ENCODE measurements at regions not wholly inside any gene's neighbourhood (a gene's known extent, or its start where the extent isn't known, plus 50 kb on each side); places are given as distances from the start of the nearest gene placed in this dataset.

DNA sequence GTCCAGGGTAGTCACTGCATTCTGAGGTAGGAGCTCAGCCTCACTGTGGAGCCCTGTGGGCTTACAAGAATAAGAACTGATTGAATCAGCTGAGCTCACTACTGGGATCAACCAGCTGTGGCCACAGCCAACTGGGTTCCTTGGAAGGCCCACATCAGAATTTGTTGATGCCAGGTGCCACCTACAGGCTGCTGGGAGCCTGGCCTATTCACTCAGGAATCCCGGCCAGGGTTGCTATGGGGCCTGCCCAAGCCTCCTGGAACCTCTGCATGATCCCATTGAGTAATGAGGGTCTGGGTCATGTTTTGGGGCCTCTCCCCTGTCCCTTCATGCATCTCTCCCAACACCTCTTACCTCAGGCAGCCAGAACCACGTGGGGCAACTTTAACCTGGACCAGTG lies 53.9 kb upstream of the KIAA1210 start:
- H3K27ac ChIP-seq (ENCODE audit: low read length) = no peak overlapping the region
- no peak for TF ChIP-seq EZH2 (IDR thresholded peaks at IDR 0.05; ENCODE audit: low read length, unreplicated experiment)
- no peak for TF ChIP-seq EZH2phosphoT487 (IDR thresholded peaks at IDR 0.05; ENCODE audit: borderline replicate concordance, low read length)
- TF ChIP-seq, protein P1, sequence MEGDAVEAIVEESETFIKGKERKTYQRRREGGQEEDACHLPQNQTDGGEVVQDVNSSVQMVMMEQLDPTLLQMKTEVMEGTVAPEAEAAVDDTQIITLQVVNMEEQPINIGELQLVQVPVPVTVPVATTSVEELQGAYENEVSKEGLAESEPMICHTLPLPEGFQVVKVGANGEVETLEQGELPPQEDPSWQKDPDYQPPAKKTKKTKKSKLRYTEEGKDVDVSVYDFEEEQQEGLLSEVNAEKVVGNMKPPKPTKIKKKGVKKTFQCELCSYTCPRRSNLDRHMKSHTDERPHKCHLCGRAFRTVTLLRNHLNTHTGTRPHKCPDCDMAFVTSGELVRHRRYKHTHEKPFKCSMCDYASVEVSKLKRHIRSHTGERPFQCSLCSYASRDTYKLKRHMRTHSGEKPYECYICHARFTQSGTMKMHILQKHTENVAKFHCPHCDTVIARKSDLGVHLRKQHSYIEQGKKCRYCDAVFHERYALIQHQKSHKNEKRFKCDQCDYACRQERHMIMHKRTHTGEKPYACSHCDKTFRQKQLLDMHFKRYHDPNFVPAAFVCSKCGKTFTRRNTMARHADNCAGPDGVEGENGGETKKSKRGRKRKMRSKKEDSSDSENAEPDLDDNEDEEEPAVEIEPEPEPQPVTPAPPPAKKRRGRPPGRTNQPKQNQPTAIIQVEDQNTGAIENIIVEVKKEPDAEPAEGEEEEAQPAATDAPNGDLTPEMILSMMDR (conservative IDR thresholded peaks at IDR 0.05; ENCODE audit: low read depth, low read length) = peak; percentile 75
- ATAC-seq (peak; percentile 97), DNase-seq (peak; percentile 70)
- ChIA-PET CTCF (interaction anchor here (1.0 kb wide), 1 partner anchor 106 kb away, joined by 7 read pairs; no protein-coding TSS in a partner anchor), POLR2A (ENCODE audit: unreplicated experiment) (no interaction called here)
- no peak overlapping the region for H3K4me2 ChIP-seq (ENCODE audit: low read length)
- H4K20me1 ChIP-seq (ENCODE audit: low read length) = no peaks in the 10 kb centered on the region
- H3K36me3 ChIP-seq (ENCODE audit: low read depth, low read length) = no peaks in the 10 kb centered on the region
- H3F3A ChIP-seq (ENCODE audit: low read length, unreplicated experiment) = no peaks in the 10 kb centered on the region
- H3K9me3 ChIP-seq (ENCODE audit: low read length) = no peaks in the 10 kb centered on the region
- no peaks in the 10 kb centered on the region for H3K9me2 ChIP-seq (replicated peaks; ENCODE audit: low read length)
- no TSS peak for BruUV-seq (replicated peaks)
- no peak overlapping the region for H3K4me3 ChIP-seq (ENCODE audit: low read length)
- no peaks in the 10 kb centered on the region for H3K79me2 ChIP-seq (ENCODE audit: low read length)
- no peak overlapping the region for H3K9ac ChIP-seq (ENCODE audit: low read length)
- intact Hi-C loops (cut with micrococcal nuclease) = loop anchor here (2.0 kb wide), 1 partner anchor 37 kb away; no protein-coding TSS in a partner anchor
- no peaks in the 10 kb centered on the region for H3K27me3 ChIP-seq (ENCODE audit: low read length)
- H2AFZ ChIP-seq (ENCODE audit: low read length) = no peak overlapping the region
- no peaks in the 10 kb centered on the region for H3K4me1 ChIP-seq (ENCODE audit: insufficient read depth, low read length)

DNA sequence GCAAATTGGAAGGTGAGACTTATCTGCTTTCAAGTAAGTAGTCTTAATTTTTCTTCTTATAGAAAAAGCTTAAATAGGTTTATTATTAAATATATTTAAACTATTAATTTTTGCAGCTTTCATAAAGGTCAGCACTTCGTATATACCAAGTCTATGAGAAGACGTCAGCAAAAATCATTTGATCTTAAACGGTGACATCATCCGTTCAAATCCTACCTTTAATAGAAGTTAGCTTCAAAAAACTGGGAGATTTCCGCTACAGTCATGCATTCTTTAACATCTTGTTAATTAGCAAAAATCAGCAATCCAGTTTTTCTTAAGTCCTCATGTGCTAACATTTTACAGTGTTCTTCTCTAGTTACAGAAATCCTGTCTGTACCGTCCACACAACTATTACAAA lies 49.9 kb upstream of the PGRMC1 start:
- no peak overlapping the region for H3K4me2 ChIP-seq (ENCODE audit: low read length)
- H3K27me3 ChIP-seq (ENCODE audit: low read length) = no peaks in the 10 kb centered on the region
- no peaks in the 10 kb centered on the region for H3K4me1 ChIP-seq (ENCODE audit: insufficient read depth, low read length)
- no peaks in the 10 kb centered on the region for H3K9me3 ChIP-seq (ENCODE audit: low read length)
- ATAC-seq (no peak), DNase-seq (no peak)
- TF ChIP-seq, protein P1 (conservative IDR thresholded peaks at IDR 0.05; ENCODE audit: low read depth, low read length) = no peak
- no peak for TF ChIP-seq EZH2 (IDR thresholded peaks at IDR 0.05; ENCODE audit: low read length, unreplicated experiment)
- TF ChIP-seq EZH2phosphoT487 (IDR thresholded peaks at IDR 0.05; ENCODE audit: borderline replicate concordance, low read length) = no peak
- H3F3A ChIP-seq (ENCODE audit: low read length, unreplicated experiment) = no peaks in the 10 kb centered on the region
- ChIA-PET CTCF (no interaction called here), POLR2A (ENCODE audit: unreplicated experiment) (no interaction called here)
- H4K20me1 ChIP-seq (ENCODE audit: low read length) = no peaks in the 10 kb centered on the region
- H3K9me2 ChIP-seq (replicated peaks; ENCODE audit: low read length) = no peaks in the 10 kb centered on the region
- H3K4me3 ChIP-seq (ENCODE audit: low read length) = no peak overlapping the region
- no peaks in the 10 kb centered on the region for H3K36me3 ChIP-seq (ENCODE audit: low read depth, low read length)
- no TSS peak for BruUV-seq (replicated peaks)
- H3K9ac ChIP-seq (ENCODE audit: low read length) = no peak overlapping the region
- H3K27ac ChIP-seq (ENCODE audit: low read length) = no peak overlapping the region
- H3K79me2 ChIP-seq (ENCODE audit: low read length) = no peaks in the 10 kb centered on the region
- H2AFZ ChIP-seq (ENCODE audit: low read length) = no peak overlapping the region
- intact Hi-C loops (cut with micrococcal nuclease) = no loop called here
